WTC11 (cell line): ENCODE measurements at regions not wholly inside any gene's neighbourhood (a gene's known extent, or its start where the extent isn't known, plus 50 kb on each side); places are given as distances from the start of the nearest gene placed in this dataset.

Experiments used
- CTCF ChIP-seq: fragments of 200-600 bp; IDR thresholded peaks from 2 replicates; pipeline ENCODE4 v1.8.0; 2022; ENCODE audit warnings: antibody characterized with exemption
- ELF4 ChIP-seq: sonication (generic); formaldehyde crosslinking; IDR thresholded peaks from 2 replicates; pipeline ENCODE4 v1.8.1; 2022; ENCODE audit warnings: low read depth, mild to moderate bottlenecking, moderate library complexity, missing genetic modification reagents
- FOXK1 ChIP-seq: sonication (generic); formaldehyde crosslinking; IDR thresholded peaks from 2 replicates; pipeline ENCODE4 v1.8.0; 2022; ENCODE audit warnings: mild to moderate bottlenecking, moderate library complexity, missing genetic modification reagents
- HMGXB4 ChIP-seq: sonication (generic); formaldehyde crosslinking; IDR thresholded peaks from 2 replicates; pipeline ENCODE4 v1.8.1; 2023; ENCODE audit warnings: mild to moderate bottlenecking, moderate library complexity, missing genetic modification reagents
- JUN ChIP-seq: sonication (generic); formaldehyde crosslinking; IDR thresholded peaks from 2 replicates; pipeline ENCODE4 v1.8.0; 2023; ENCODE audit warnings: mild to moderate bottlenecking, missing genetic modification reagents
- MAX ChIP-seq: sonication (generic); formaldehyde crosslinking; IDR thresholded peaks from 2 replicates; pipeline ENCODE4 v1.8.0; 2022; ENCODE audit warnings: mild to moderate bottlenecking, missing genetic modification reagents
- MLX ChIP-seq: sonication (generic); formaldehyde crosslinking; IDR thresholded peaks from 2 replicates; pipeline ENCODE4 v1.8.1; 2023; ENCODE audit warnings: mild to moderate bottlenecking, missing genetic modification reagents, moderate library complexity
- STAT6 ChIP-seq: sonication (generic); formaldehyde crosslinking; conservative IDR thresholded peaks from 2 replicates; pipeline ENCODE4 v1.8.1; 2023; ENCODE audit warnings: mild to moderate bottlenecking, low read depth, missing genetic modification reagents, moderate library complexity
- ZNF512 ChIP-seq: sonication (generic); formaldehyde crosslinking; IDR thresholded peaks from 2 replicates; pipeline ENCODE4 v1.8.1; 2022; ENCODE audit warnings: missing genetic modification reagents, borderline replicate concordance

DNA sequence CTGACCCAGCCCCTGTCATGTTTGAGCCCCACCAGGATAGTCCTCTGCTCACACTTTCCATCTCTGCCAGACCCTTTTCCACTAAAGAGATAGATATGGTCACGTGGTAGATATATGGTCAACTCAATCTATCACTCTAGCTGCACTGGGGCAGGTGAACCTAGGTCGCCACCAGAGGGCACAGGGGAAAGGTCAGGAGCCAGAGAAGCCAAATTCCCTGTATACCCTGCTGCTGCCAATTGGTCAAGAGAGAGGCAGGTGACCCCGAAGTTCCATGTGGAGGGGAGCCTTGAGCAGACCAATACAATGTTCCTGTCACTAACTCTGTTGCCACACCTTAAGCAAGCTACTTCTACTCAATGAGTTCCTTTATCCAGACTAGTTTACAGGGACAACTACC lies 101.1 kb upstream of the GALNT18 start:
- TF ChIP-seq CTCF (no peak), MLX (CRISPR knock-in tag) (no peak), HMGXB4 (no peak), JUN (CRISPR knock-in tag) (no peak), ZNF512 (CRISPR knock-in tag) (no peak), STAT6 (CRISPR knock-in tag) (no peak), MAX (CRISPR knock-in tag) (no peak), ELF4 (CRISPR knock-in tag) (no peak), FOXK1 (CRISPR knock-in tag) (no peak)
